AG04450 (cell line): ENCODE measurements at regions not wholly inside any gene's neighbourhood (a gene's known extent, or its start where the extent isn't known, plus 50 kb on each side); places are given as distances from the start of the nearest gene placed in this dataset.

Experiments used
- CTCF ChIA-PET: fragments of 300-600, 350-600 bp; formaldehyde crosslinking; extraction: SDS; loops from one replicate; lab custom pipeline; 2022; ENCODE audit warnings: antibody characterized with exemption, inconsistent platforms; lab: Charles Lee
- POLR2A ChIA-PET: fragments of 350-600 bp; formaldehyde crosslinking; extraction: SDS; loops from one replicate; lab custom pipeline; 2021; ENCODE audit warnings: antibody characterized with exemption, inconsistent platforms; lab: Yijun Ruan, JAX
- DNase-seq: peaks from one replicate; pipeline ENCODE4 v3.0.0-alpha.2; 2011; ENCODE audit warnings: low read depth, low spot score
- H3K27ac ChIP-seq: one replicate; pipeline ENCODE4 v1.5.1; 2012; ENCODE audit warnings: low read depth, low read length, control low read depth
- H3K27me3 ChIP-seq: one replicate; pipeline ENCODE4 v1.6.0; 2012; ENCODE audit warnings: low read length; ENCODE audit not compliant: control insufficient read depth, insufficient read depth
- H3K4me3 ChIP-seq: 2 replicates; pipeline ENCODE4 v1.5.1; 2011; ENCODE audit warnings: mild to moderate bottlenecking, low read depth, low read length, control low read depth
- H3K9me3 ChIP-seq: 2 replicates; pipeline ENCODE4 v1.5.1; 2012; ENCODE audit warnings: low read length; ENCODE audit not compliant: control insufficient read depth, insufficient read depth
- CTCF ChIP-seq: IDR thresholded peaks from 2 replicates; pipeline ENCODE4 v1.5.1; 2011; ENCODE audit warnings: low read depth, low read length, control low read depth, inconsistent platforms

DNA sequence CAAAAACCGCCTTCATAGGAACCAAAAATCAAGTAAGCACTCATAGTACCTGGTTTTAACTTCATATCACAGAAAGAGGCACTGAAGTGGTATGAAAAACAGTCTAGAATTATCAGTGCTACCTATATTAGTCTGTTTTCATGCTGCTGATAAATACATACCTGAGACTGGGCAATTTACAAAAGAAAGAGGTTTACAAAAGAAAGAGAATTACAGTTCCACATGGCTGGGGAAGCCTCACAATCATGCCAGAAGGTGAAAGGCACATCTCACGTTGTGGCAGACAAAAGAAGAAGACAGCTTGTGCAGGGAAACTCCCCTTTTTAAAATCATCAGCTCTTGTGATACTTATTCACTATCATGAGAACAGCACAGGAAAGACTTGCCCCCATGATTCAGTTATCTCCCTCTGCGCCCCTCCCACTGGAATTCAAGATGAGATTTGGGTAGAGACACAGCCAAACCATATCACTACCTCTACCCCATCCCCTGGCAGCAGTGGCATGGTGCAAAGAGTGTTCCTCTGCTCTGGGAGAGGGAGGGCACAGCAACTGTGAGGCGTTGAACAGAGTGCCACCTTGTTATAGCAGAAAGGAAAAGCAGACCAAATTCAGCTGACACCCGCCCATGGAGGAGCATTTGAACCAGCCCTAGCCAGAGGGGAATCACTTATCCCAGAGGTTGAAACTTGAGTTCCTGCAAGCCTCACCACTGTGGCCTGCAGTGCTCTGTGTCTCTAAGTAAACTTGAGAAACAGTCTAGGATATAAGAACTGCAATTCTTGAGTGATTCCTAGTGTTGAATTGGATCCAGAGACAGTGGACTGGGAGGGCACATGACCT, 61.9 kb upstream of the PTPRZ1 start:
- no peak for TF ChIP-seq CTCF
- Histone ChIP-seq H3K27ac (no peak overlapping the region), H3K4me3 (no peak overlapping the region), H3K27me3 (no peaks in the 10 kb centered on the region), H3K9me3 (no peaks in the 10 kb centered on the region)
- no peak for DNase-seq
- POLR2A ChIA-PET, result no interaction called here
- CTCF ChIA-PET, result interaction anchor here (0.6 to 2.7 kb wide), 2 partner anchors 40 to 184 kb away, joined by 3 to 11 read pairs; no protein-coding TSS in a partner anchor

GRCh38 chr7:121807078-121807477, 65.9 kb upstream of the PTPRZ1 start:
- POLR2A ChIA-PET, result no interaction called here
- Histone ChIP-seq H3K4me3 (no peak overlapping the region), H3K27ac (no peak overlapping the region), H3K9me3 (no peaks in the 10 kb centered on the region), H3K27me3 (no peaks in the 10 kb centered on the region)
- no peak for TF ChIP-seq CTCF
- CTCF ChIA-PET, result no interaction called here
- no peak for DNase-seq

- POLR2A ChIA-PET, result no interaction called here
- no peak for TF ChIP-seq CTCF
- H3K27me3 ChIP-seq, result no peaks in the 10 kb centered on the region
- no peak overlapping the region for H3K4me3 ChIP-seq
- no peak for DNase-seq
- no peak overlapping the region for H3K27ac ChIP-seq
- CTCF ChIA-PET, result no interaction called here
- no peaks in the 10 kb centered on the region for H3K9me3 ChIP-seq
Measured at GRCh38 chr7:121803039-121803438, 69.9 kb upstream of the PTPRZ1 start.

DNA sequence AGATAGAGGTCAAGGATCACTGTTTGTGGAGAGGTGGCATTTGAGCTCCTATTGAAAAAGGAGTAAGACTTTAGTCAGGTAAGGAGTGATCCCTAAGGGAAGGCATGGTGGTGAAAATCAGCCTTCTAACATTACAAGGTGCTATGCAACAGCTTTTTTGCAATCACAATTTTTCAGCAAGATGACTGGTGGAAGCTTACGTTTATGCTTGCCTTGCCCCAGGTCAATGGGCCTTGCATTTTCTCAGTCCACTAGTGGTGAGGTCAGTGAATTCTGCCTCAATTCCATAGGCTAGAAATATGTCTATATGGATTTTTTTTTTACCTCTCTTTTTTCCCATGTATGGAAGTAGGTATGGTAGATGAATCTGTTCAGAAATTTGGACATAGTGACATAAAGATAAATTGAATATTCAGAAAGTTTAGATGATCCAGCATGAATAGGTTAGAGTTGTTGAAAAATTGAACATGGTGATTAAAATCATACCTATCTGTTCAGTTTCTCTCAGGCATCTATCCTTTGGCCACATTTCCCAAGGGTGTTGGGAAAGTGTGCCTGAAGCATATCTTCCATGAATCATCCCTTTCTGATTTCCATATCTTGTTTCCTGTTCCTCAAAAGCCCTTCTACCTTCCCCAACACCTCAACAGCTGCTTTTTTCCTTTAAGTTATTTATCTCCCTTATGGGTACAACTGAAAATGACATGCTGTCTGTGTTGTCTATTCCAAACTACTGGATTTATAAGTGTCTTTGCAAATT, 71.9 kb upstream of the PTPRZ1 start:
- CTCF ChIA-PET, result no interaction called here
- no peaks in the 10 kb centered on the region for H3K9me3 ChIP-seq
- no peak for TF ChIP-seq CTCF

GRCh38 chr7:121798896-121799295, 74.1 kb upstream of the PTPRZ1 start:
- Histone ChIP-seq H3K27ac (no peak overlapping the region), H3K4me3 (no peak overlapping the region), H3K27me3 (no peaks in the 10 kb centered on the region), H3K9me3 (no peaks in the 10 kb centered on the region)
- no peak for TF ChIP-seq CTCF
- DNase-seq, result no peak
- ChIA-PET POLR2A (no interaction called here), CTCF (no interaction called here)

More for the DNA sequence above, 71.9 kb upstream of the PTPRZ1 start:
- POLR2A ChIA-PET, result no interaction called here
- DNase-seq, result no peak
- no peak overlapping the region for H3K27ac ChIP-seq
- no peak overlapping the region for H3K4me3 ChIP-seq
- no peaks in the 10 kb centered on the region for H3K27me3 ChIP-seq
